AG04449 (cell line): ENCODE measurements at regions not wholly inside any gene's neighbourhood (a gene's known extent, or its start where the extent isn't known, plus 50 kb on each side); places are given as distances from the start of the nearest gene placed in this dataset.

Experiments
- CTCF ChIA-PET: fragments of 350-600 bp; formaldehyde crosslinking; extraction: SDS; loops from one replicate; lab custom pipeline; 2021; ENCODE audit warnings: antibody characterized with exemption; lab: Yijun Ruan, JAX
- POLR2A ChIA-PET: fragments of 400-600, 350-600 bp; formaldehyde crosslinking; extraction: SDS; loops from one replicate; lab custom pipeline; 2020; ENCODE audit warnings: antibody characterized with exemption, inconsistent platforms; lab: Yijun Ruan, JAX
- DNase-seq: peaks from one replicate; pipeline ENCODE4 v3.0.0-alpha.2; 2010; ENCODE audit warnings: low read depth, low spot score
- H3K4me3 ChIP-seq: 2 replicates; pipeline ENCODE4 v1.5.1; 2011; ENCODE audit warnings: low read depth, mild to moderate bottlenecking, control low read depth, low read length
- CTCF ChIP-seq: IDR thresholded peaks from one replicate; pipeline ENCODE4 v1.5.1; 2011; ENCODE audit warnings: mild to moderate bottlenecking, moderate library complexity, low read length, control low read depth, inconsistent platforms; ENCODE audit not compliant: insufficient read depth; ENCODE audit errors: missing control alignments

GRCh38 chr7:434891-435629, 84.6 kb downstream of the PDGFA start:
- DNase-seq = no peak
- TF ChIP-seq CTCF = no peak
- POLR2A ChIA-PET = no interaction called here
- no peak overlapping the region for H3K4me3 ChIP-seq
- CTCF ChIA-PET = interaction anchor here (1.2 kb wide), 1 partner anchor 17 kb away, joined by 3 read pairs; no protein-coding TSS in a partner anchor

- no peak for DNase-seq
- no peak overlapping the region for H3K4me3 ChIP-seq
- CTCF ChIA-PET = interaction anchor here (1.2 kb wide), 1 partner anchor 18 kb away, joined by 3 read pairs; no protein-coding TSS in a partner anchor
- no peak for TF ChIP-seq CTCF
- POLR2A ChIA-PET = no interaction called here
Measured at GRCh38 chr7:435630-436366, 83.8 kb downstream of the PDGFA start.

- TF ChIP-seq CTCF = no peak
- ChIA-PET POLR2A (no interaction called here), CTCF (no interaction called here)
Measured at GRCh38 chr7:436367-437128, 83.1 kb downstream of the PDGFA start.

GRCh38 chr7:437329-438251, 82.1 kb downstream of the PDGFA start:
- no peak for TF ChIP-seq CTCF
- ChIA-PET POLR2A (no interaction called here), CTCF (no interaction called here)
- no peak overlapping the region for H3K4me3 ChIP-seq
- DNase-seq = no peak

More at GRCh38 chr7:436367-437128, 83.1 kb downstream of the PDGFA start:
- no peak for DNase-seq
- H3K4me3 ChIP-seq = no peak overlapping the region

GRCh38 chr7:438361-438760, 81.3 kb downstream of the PDGFA start:
- ChIA-PET POLR2A (no interaction called here), CTCF (no interaction called here)
- TF ChIP-seq CTCF = no peak
- H3K4me3 ChIP-seq = no peak overlapping the region
- no peak for DNase-seq
